A549 (cell line): ENCODE measurements at regions not wholly inside any gene's neighbourhood (a gene's known extent, or its start where the extent isn't known, plus 50 kb on each side); places are given as distances from the start of the nearest gene placed in this dataset.

Source experiments
- BHLHE40 ChIP-seq: IDR thresholded peaks from 2 replicates; pipeline ENCODE4 v1.6.1; 2012; ENCODE audit warnings: low read depth, low read length, inconsistent platforms
- GATA3 ChIP-seq: IDR thresholded peaks from 2 replicates; pipeline ENCODE4 v1.6.1; 2012; ENCODE audit warnings: borderline replicate concordance
- HDAC2 ChIP-seq: fragments of 200-600 bp; sonication (generic); IDR thresholded peaks from 2 replicates; pipeline ENCODE4 v1.6.1; 2016
- HOXA7 ChIP-seq: fragments of 250-450 bp; sonication (Bioruptor Pico); IDR thresholded peaks from 2 replicates; pipeline ENCODE4 v1.5.0; 2020; ENCODE audit warnings: mild to moderate bottlenecking, moderate library complexity
- HOXB5 ChIP-seq: fragments of 250-450 bp; sonication (Bioruptor Pico); IDR thresholded peaks from 2 replicates; pipeline ENCODE4 v1.5.0; 2020; ENCODE audit warnings: mild to moderate bottlenecking, moderate library complexity
- MYC ChIP-seq: IDR thresholded peaks from 2 replicates; pipeline ENCODE4 v1.6.1; 2012; ENCODE audit warnings: mild to moderate bottlenecking, inconsistent platforms, low read length, improper control_type of control experiment, borderline replicate concordance
- NFE2L2 ChIP-seq: fragments of 150-350 bp; conservative IDR thresholded peaks from 2 replicates; pipeline ENCODE4 v1.6.1; 2014; ENCODE audit warnings: low read length
- POLR2A ChIP-seq: IDR thresholded peaks from 2 replicates; pipeline ENCODE4 v1.6.1; 2012; ENCODE audit warnings: mild to moderate bottlenecking, low read length
- RAD21 ChIP-seq, 2 experiments: fragments of >200 bp in 1 of 2; sonication (Bioruptor Twin) in 1 of 2; formaldehyde crosslinking in 1 of 2; IDR thresholded peaks in 1 of 2; conservative IDR thresholded peaks in 1 of 2; 2 replicates in 1 of 2; 3 replicates in 1 of 2; pipeline ENCODE4 v1.6.1; 2012 to 2018; ENCODE audit warnings: inconsistent platforms in 1 of 2
- SMC3 ChIP-seq: fragments of >200 bp; sonication (Bioruptor Twin); formaldehyde crosslinking; IDR thresholded peaks from 3 replicates; pipeline ENCODE4 v1.6.1; 2018; ENCODE audit warnings: inconsistent platforms
- ZFP36 ChIP-seq: fragments of 450-650 bp; IDR thresholded peaks from 2 replicates; pipeline ENCODE4 v1.6.1; 2014; ENCODE audit warnings: borderline replicate concordance; ENCODE audit not compliant: partially characterized antibody
- ZNF302 ChIP-seq: fragments of 250-450 bp; sonication (Bioruptor Pico); IDR thresholded peaks from 2 replicates; pipeline ENCODE4 v1.9.0; 2021; ENCODE audit warnings: inconsistent platforms, mild to moderate bottlenecking, moderate library complexity
- TF ChIP-seq, protein P1 (sequence below): fragments of 450-650 bp; IDR thresholded peaks from 2 replicates; pipeline ENCODE4 v1.6.1; 2014; ENCODE audit warnings: antibody characterized with exemption
- TF ChIP-seq, protein P2 (sequence below): fragments of >200 bp; sonication (Bioruptor Twin); formaldehyde crosslinking; IDR thresholded peaks from 3 replicates; pipeline ENCODE4 v1.5.1; 2016

DNA sequence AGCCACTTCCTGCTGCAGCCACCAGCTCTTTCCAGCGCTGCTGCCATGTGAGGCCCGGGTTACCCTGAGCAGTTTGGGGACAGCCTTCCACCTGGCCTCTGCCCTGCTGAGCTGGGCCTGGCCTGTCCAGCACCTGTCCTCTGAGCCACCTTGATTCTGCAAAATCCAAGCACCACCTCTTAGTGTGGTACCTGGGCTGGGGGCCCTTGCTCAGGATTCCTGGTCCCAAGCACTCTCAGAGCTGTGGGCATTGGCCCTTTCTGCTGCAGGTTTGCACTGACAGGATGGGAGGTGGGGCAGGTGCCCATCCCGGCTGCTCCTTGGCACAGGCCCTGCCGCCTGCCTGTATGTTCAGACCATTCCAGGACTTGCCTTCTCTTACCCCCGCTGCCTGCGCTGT is 309.2 kb upstream of the IRX4 start:
- no peak for TF ChIP-seq POLR2A
- TF ChIP-seq, protein P1, sequence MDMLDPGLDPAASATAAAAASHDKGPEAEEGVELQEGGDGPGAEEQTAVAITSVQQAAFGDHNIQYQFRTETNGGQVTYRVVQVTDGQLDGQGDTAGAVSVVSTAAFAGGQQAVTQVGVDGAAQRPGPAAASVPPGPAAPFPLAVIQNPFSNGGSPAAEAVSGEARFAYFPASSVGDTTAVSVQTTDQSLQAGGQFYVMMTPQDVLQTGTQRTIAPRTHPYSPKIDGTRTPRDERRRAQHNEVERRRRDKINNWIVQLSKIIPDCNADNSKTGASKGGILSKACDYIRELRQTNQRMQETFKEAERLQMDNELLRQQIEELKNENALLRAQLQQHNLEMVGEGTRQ: no peak
- no peak for TF ChIP-seq HOXA7 (CRISPR knock-in tag)
- TF ChIP-seq ZNF302 (CRISPR knock-in tag): no peak
- TF ChIP-seq, protein P2, sequence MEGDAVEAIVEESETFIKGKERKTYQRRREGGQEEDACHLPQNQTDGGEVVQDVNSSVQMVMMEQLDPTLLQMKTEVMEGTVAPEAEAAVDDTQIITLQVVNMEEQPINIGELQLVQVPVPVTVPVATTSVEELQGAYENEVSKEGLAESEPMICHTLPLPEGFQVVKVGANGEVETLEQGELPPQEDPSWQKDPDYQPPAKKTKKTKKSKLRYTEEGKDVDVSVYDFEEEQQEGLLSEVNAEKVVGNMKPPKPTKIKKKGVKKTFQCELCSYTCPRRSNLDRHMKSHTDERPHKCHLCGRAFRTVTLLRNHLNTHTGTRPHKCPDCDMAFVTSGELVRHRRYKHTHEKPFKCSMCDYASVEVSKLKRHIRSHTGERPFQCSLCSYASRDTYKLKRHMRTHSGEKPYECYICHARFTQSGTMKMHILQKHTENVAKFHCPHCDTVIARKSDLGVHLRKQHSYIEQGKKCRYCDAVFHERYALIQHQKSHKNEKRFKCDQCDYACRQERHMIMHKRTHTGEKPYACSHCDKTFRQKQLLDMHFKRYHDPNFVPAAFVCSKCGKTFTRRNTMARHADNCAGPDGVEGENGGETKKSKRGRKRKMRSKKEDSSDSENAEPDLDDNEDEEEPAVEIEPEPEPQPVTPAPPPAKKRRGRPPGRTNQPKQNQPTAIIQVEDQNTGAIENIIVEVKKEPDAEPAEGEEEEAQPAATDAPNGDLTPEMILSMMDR: no peak
- TF ChIP-seq ZFP36: no peak
- no peak for TF ChIP-seq RAD21 (conservative IDR thresholded peaks at IDR 0.05 in 1 of 2, IDR thresholded peaks at IDR 0.05 in 1 of 2)
- TF ChIP-seq HOXB5 (CRISPR knock-in tag): no peak
- no peak for TF ChIP-seq SMC3
- no peak for TF ChIP-seq GATA3
- no peak for TF ChIP-seq NFE2L2
- TF ChIP-seq BHLHE40: no peak
- no peak for TF ChIP-seq MYC
- no peak for TF ChIP-seq HDAC2
